Activated T-helper 17 cell treated with anti-CD3 and anti-CD28 coated beads, Interleukin-2, amount 50 U/mL, for 72 hours (primary cell): ENCODE measurements at regions not wholly inside any gene's neighbourhood (a gene's known extent, or its start where the extent isn't known, plus 50 kb on each side); places are given as distances from the start of the nearest gene placed in this dataset.

Experiments used
- ATAC-seq: fragments of 150-1000 bp; cut with Tn5 transposase; replicated peaks from 2 replicates; pipeline ENCODE4 v1.10.0; 2021; ENCODE audit warnings: mild to moderate bottlenecking, moderate library complexity
- H3K27ac Mint-ChIP-seq: one replicate; pipeline ENCODE4 v1.8.0; 2022; ENCODE audit warnings: mixed read lengths
- H3K27me3 Mint-ChIP-seq: one replicate; pipeline ENCODE4 v1.8.0; 2022; ENCODE audit warnings: mixed read lengths
- H3K36me3 Mint-ChIP-seq: one replicate; pipeline ENCODE4 v1.8.0; 2022; ENCODE audit warnings: low read depth, mild to moderate bottlenecking, mixed read lengths
- H3K4me1 Mint-ChIP-seq: one replicate; pipeline ENCODE4 v1.8.0; 2022; ENCODE audit warnings: mixed read lengths
- H3K4me3 Mint-ChIP-seq: one replicate; pipeline ENCODE4 v1.8.0; 2022; ENCODE audit warnings: mild to moderate bottlenecking, mixed read lengths
- H3K9me3 Mint-ChIP-seq: one replicate; pipeline ENCODE4 v1.8.0; 2022; ENCODE audit warnings: mixed read lengths

DNA sequence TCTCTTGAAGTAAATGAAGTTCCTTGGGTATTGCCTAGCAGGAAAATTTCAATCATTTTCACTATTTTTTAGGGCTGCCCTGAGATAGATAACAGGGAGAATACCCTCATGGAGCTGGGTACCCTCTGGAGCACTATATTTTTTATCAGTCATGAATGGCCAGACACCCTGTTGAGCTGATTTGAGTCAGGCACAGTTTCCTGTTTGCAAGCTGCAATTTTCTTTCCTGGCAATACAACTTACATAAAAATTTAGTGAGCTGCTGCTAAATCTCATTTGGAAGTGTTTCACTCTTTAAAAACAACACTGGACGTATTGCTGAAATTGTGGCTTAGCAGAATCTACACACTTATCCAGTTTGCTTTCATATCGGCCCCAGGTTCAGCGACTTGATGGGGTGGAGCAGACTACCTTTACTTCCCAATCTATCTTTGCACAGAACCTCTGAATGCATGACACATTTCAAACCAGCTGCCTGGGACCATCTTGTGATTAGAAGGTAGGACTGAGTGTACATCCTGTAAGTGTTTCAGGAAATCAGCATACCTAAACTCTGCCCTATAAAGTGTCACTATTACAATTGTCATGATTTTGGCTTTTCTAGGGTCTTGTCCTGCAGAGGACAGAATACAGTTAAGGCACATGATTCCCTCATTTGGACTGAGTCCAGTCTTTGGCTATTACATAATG is 125.7 kb upstream of the FAM3C start:
- no peak overlapping the region for H3K4me3 Mint-ChIP-seq
- H3K27me3 Mint-ChIP-seq, result no peaks in the 10 kb centered on the region
- H3K4me1 Mint-ChIP-seq, result no peaks in the 10 kb centered on the region
- H3K27ac Mint-ChIP-seq, result no peak overlapping the region
- H3K36me3 Mint-ChIP-seq, result no peaks in the 10 kb centered on the region
- no peaks in the 10 kb centered on the region for H3K9me3 Mint-ChIP-seq
- peak; percentile 33 for ATAC-seq

DNA sequence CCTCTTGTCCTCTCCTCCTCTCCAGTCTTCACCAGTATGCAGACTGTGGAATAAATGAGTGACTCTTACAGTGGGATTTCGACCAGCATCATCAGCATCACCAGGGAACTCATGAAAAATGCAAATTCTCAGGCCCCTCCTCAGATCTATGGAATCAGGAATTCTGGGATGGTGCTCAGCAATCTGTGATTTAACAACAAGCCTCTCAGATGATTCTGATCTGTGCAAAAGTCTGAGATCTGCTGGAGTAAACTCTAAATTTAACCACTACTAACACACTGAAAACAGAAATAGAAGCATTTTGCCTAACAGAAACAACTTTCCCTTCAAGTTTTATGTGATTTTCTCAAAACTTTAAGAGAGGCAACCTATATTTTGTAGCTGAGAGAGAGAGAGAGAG is 124.8 kb upstream of the FAM3C start:
- H3K4me1 Mint-ChIP-seq, result no peaks in the 10 kb centered on the region
- no peak for ATAC-seq
- H3K27ac Mint-ChIP-seq, result no peak overlapping the region

DNA sequence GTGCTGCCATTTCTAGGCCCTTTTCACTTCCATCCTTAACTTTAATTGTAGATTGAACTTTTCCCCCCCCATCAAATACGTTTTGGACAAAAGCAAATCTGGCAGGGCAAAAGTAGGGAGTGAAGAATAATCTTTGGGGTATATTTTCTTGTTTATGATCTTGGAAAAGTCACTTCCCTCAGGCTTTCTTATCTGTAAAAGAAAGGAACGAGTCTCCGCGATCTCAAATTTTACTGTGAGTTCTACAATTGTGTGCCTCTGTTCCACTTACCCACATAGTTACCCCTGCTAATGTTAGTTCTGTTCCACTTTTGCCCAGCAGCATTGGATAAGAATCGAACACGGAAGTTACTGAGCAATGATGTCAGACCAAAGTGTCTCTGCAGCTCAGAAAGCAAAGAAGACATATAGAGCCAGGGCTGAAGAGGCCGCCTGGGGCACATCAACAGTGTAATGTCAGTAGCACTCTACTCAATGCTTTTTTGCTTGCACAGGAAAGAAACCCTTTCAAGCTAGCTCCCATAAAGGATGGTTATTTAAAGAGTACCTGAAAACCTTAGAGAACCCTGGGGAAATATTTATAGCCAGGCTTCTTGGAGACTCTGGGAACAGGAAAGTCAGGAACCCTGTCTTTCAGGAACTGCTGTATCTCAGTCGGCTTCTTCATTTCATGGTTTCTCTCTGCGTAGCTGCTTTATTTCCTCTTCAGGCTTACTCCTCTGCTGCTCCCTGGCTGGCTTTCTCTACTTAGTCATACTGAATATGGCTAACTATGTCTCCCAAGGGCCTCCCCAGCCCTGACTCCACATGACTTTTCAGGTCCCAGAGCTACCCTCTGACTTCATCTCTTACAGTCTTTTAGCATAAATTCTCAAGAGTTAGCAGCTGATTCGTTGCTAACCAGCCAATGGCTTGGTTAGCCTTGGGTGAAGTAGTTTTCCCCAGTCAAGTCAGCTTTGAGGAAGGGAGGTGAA is 123.7 kb upstream of the FAM3C start:
- ATAC-seq, result peak; percentile 73

More for the DNA sequence above, 124.8 kb upstream of the FAM3C start:
- Mint-ChIP-seq H3K36me3 (no peaks in the 10 kb centered on the region), H3K27me3 (no peaks in the 10 kb centered on the region), H3K9me3 (no peaks in the 10 kb centered on the region), H3K4me3 (no peak overlapping the region)

DNA sequence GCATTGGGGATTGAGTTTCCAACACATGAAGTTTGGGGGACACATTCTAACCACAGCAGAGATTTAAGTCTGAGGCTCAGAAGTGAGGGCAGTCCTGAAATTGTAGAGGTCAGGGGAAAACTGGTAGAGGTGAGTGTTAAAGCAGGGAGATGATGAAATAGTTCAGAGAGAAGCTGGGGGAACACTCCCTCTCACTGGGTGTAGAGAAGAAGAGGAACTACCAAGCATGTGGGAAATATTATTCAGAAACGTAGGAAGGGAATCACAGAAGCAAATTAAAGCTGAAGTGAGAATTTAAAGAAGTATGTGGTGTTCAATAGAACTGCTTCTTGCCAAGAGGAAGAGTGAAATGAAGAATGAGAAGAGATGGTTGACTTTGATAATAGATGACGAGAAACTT is 121.5 kb upstream of the FAM3C start:
- H3K9me3 Mint-ChIP-seq, result no peaks in the 10 kb centered on the region
- no peak for ATAC-seq
- H3K27me3 Mint-ChIP-seq, result no peaks in the 10 kb centered on the region
- no peak overlapping the region for H3K27ac Mint-ChIP-seq
- no peak overlapping the region for H3K4me3 Mint-ChIP-seq
- H3K36me3 Mint-ChIP-seq, result no peaks in the 10 kb centered on the region
- no peaks in the 10 kb centered on the region for H3K4me1 Mint-ChIP-seq

More for the DNA sequence above, 123.7 kb upstream of the FAM3C start:
- Mint-ChIP-seq H3K9me3 (no peaks in the 10 kb centered on the region), H3K27me3 (no peaks in the 10 kb centered on the region), H3K4me1 (no peaks in the 10 kb centered on the region), H3K4me3 (no peak overlapping the region), H3K36me3 (no peaks in the 10 kb centered on the region), H3K27ac (no peak overlapping the region)

DNA sequence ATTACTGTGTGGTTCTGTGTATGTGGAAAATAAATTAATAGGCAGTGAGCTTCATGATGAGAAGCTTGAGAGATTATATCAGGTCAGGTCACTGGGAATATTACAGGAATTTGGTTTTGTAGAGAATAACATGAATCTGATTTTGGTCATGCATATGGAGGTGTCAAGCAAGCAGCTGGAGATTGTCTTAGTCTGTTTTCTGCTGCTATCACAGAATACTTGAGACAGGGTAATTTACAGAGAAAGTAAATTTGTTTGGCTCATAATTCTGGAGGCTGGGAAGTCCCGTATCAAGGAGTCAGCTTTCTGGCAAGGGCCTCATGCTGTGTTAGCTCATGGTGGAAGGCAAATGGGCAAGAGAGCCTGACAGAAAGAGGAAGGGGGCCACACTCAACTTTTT is 120.7 kb upstream of the FAM3C start:
- H3K4me3 Mint-ChIP-seq, result no peak overlapping the region
- H3K9me3 Mint-ChIP-seq, result peaks cover 3% of the 10 kb centered on the region
- ATAC-seq, result no peak
- no peaks in the 10 kb centered on the region for H3K36me3 Mint-ChIP-seq
- no peaks in the 10 kb centered on the region for H3K4me1 Mint-ChIP-seq
- no peak overlapping the region for H3K27ac Mint-ChIP-seq
- H3K27me3 Mint-ChIP-seq, result no peaks in the 10 kb centered on the region

DNA sequence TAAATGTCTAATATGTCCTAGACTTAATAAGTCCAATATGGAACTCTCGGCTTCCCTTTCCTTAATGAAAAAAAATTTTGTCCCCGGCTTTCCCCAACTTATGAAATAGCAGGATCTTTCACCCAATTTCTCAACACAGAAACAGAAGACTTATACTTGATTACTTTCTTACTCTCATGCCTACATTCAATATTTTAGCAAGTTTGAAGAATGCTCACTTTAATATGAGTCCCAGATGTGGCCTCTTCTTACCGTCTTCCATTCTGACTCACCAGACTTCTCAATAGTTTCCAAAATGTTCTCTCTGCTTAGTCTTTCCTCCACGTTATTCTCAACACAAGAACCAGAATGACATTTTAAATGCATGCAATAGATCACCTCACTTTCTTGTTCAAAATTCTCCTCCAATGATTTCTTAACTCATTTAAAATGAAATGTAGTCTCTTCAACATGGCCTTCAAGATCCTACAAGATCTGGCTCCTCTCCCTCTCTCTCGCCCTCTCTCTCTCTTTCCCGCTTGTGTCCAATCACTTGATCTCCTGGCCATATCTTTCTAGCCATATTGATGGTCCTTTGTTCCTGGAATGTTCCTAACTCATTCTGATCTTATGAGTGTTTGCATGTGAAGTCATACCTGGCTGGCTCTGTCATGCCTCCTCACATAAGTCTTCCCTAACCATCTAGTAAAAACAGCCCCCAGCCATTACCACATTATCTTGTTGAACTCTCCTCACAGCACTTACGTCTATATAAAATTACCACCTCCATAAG is 119.7 kb upstream of the FAM3C start:
- Mint-ChIP-seq H3K4me1 (no peaks in the 10 kb centered on the region), H3K27ac (no peak overlapping the region), H3K9me3 (peaks cover 3% of the 10 kb centered on the region), H3K4me3 (no peak overlapping the region), H3K36me3 (no peaks in the 10 kb centered on the region), H3K27me3 (no peaks in the 10 kb centered on the region)
- peak; percentile 39 for ATAC-seq

DNA sequence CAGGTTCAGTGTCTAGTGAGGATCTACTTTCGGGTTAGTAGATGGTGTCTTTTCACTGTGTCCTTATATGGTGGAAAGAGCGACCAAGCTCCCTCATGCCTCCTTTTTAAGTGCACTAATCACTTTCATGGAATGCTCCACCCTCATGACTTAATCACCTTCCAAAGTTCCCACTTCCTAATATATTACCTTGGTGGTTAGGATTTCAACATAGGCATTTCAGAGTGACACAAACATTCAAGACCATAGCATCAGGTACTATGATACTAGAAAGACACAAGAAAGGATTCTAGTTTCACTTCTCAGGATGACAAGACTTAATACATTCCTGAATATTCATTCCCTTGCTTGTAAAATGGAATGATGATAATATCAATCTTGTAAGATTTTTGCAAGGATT is 119.1 kb upstream of the FAM3C start:
- no peak for ATAC-seq
- H3K27ac Mint-ChIP-seq, result no peak overlapping the region
- no peaks in the 10 kb centered on the region for H3K36me3 Mint-ChIP-seq
- H3K9me3 Mint-ChIP-seq, result peaks cover 6% of the 10 kb centered on the region
- no peaks in the 10 kb centered on the region for H3K27me3 Mint-ChIP-seq
- no peak overlapping the region for H3K4me3 Mint-ChIP-seq
- H3K4me1 Mint-ChIP-seq, result no peaks in the 10 kb centered on the region

DNA sequence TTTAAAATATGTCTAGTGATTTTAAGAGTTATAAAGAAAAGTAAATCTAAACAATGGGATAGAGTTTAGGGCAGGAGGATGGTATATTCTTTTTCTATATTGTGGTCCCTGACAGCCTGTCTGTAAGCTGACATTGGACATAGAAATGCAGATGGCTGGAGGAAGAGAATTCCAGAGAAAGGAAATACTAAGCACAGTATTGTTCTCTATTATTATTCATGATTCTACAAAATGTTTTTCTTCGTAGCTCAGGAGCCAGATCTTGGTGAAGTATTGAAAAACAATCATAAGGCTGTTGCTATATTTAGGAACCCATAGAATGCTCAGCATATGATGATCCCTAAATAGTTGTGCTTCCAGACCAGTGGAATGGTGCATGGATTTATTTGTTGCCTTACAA is 117.0 kb upstream of the FAM3C start:
- no peak for ATAC-seq
- H3K4me3 Mint-ChIP-seq, result no peak overlapping the region
- H3K27ac Mint-ChIP-seq, result no peak overlapping the region
- no peaks in the 10 kb centered on the region for H3K36me3 Mint-ChIP-seq
- H3K27me3 Mint-ChIP-seq, result peaks cover 4% of the 10 kb centered on the region
- peaks cover 8% of the 10 kb centered on the region for H3K9me3 Mint-ChIP-seq
- H3K4me1 Mint-ChIP-seq, result no peaks in the 10 kb centered on the region

DNA sequence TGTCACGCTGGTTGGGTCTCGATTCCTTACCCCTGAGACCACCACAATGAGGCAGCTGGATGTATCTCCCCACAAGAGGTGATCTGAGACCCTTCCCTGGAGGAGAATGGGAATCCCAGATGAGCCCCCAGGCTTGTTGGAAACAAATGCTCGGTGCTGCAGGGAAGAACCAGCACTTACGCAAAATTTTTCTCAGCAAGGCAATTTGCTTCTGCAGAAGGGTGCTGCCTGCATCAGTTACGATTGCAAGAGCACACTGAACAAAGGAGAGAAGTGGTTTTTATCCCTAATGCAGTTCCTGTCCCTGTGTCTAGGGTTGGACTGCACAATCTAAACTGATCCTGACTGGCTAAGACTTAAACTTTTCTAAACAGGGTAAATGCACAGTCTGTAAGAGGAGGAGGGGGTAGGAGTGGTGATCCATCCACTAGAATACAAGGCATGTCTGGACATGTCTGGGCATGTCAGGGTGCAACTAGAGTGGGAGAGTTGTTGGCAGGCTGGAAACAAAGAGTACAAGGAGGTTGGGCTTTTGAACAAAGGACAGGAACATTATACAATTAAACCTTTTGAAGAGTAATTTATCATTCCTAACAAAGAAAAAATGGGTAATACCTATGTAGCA is 114.9 kb upstream of the FAM3C start:
- ATAC-seq, result peak; percentile 12
- peak overlapping the region; percentile 34 for H3K4me3 Mint-ChIP-seq
- H3K4me1 Mint-ChIP-seq, result no peaks in the 10 kb centered on the region
- H3K27me3 Mint-ChIP-seq, result peaks cover 4% of the 10 kb centered on the region
- H3K27ac Mint-ChIP-seq, result peak overlapping the region; percentile 21
- H3K36me3 Mint-ChIP-seq, result no peaks in the 10 kb centered on the region
- H3K9me3 Mint-ChIP-seq, result peaks cover 12% of the 10 kb centered on the region

DNA sequence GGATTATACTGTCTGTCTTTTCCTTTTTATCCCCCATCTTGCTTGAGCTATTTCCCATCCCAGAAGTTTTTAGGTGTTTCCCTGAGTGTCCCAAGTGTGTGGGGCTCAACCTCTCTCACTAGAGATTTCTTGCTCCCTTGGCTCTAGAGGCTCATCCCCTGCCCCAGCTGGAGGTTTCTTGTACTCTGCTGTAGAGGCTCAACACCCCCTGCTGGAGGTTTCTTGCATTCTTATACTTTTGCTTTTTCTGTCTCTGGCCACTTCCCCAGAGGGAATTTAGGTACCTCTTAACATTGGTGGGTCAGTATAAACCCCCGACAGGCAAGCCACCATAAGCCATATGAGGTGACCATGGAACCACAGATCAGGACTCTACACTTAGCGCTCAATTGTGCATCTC is 114.2 kb upstream of the FAM3C start:
- Mint-ChIP-seq H3K27ac (no peak overlapping the region), H3K36me3 (no peaks in the 10 kb centered on the region), H3K9me3 (peaks cover 18% of the 10 kb centered on the region), H3K4me3 (peak overlapping the region; percentile 34), H3K27me3 (peaks cover 4% of the 10 kb centered on the region), H3K4me1 (no peaks in the 10 kb centered on the region)
- ATAC-seq, result peak; percentile 24

DNA sequence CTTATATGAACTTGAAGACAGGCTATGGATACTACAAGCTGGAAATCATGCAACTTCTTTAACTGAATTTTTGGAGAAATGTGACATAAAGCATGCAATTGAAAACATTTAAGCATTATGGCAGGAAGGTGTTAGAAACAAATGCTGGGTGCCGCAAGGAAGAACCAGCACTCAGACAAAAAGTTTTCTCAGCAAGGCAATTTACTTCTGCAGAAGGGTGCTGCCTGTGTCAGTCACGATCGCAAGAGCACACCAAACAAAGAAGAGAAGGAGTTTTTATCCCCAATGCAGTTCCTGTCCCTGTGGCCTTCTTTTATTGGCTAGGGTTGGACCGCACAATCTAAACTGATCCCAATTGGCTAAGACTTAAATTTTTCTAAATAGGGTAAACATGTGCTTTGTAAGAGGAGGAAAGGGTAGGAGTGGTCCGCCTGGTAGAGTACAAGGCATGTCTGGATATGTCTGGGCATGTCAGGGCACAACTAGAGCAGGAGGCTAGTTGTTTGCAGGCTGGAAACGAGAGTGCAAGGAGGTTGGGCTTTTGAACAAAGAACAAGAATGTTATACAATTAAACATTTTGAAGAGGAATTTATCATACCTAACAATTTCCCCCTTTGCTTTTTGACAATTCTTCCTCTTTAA is 109.6 kb upstream of the FAM3C start:
- Mint-ChIP-seq H3K27me3 (peaks cover 9% of the 10 kb centered on the region), H3K4me1 (no peaks in the 10 kb centered on the region), H3K36me3 (no peaks in the 10 kb centered on the region), H3K4me3 (no peak overlapping the region), H3K9me3 (peaks cover 21% of the 10 kb centered on the region), H3K27ac (no peak overlapping the region)
- no peak for ATAC-seq

DNA sequence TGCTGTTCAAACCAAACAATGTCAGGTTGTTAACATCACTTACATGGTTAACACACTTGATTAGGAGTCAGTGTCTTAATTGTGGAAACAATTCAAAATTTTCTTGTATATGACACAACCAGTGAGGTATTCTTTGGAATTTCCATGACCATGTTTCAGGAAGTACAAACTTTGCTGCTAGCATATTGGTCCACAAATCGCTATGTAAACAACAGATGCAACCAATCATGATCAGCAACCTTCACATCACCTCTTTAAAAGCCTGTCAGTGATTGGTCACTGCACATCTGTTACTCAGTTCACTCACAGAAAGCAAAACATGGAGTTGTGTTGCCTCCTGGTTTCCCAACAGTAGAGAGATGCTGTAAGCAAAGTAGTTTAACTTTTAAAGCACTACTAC is 108.9 kb upstream of the FAM3C start:
- no peaks in the 10 kb centered on the region for H3K36me3 Mint-ChIP-seq
- H3K27me3 Mint-ChIP-seq, result peaks cover 9% of the 10 kb centered on the region
- H3K4me3 Mint-ChIP-seq, result no peak overlapping the region
- H3K4me1 Mint-ChIP-seq, result no peaks in the 10 kb centered on the region
- H3K9me3 Mint-ChIP-seq, result peaks cover 15% of the 10 kb centered on the region
- no peak for ATAC-seq
- H3K27ac Mint-ChIP-seq, result peak overlapping the region; percentile 36

DNA sequence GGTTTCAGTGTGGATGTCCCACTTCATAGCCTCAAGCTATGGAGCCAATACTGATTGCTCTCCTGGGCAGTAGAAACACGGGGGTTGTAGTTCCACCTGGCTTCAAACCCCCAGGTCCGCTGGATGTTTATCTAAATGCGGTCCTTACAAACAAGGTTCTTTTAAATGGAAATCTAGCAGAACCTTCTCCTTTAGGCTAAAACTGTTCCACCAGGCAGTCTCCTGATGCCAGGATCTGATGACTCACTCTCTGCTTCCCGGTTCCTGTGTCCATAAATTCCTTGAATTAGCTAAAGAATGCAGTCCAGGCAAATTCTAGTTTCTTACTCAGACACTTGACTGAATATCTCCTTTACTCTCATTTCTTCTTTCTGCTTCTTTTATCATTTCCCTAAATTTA is 108.4 kb upstream of the FAM3C start:
- Mint-ChIP-seq H3K27ac (peak overlapping the region; percentile 36), H3K4me1 (no peaks in the 10 kb centered on the region), H3K27me3 (peaks cover 6% of the 10 kb centered on the region), H3K4me3 (no peak overlapping the region), H3K9me3 (peaks cover 15% of the 10 kb centered on the region), H3K36me3 (peaks cover 5% of the 10 kb centered on the region)
- ATAC-seq, result no peak

DNA sequence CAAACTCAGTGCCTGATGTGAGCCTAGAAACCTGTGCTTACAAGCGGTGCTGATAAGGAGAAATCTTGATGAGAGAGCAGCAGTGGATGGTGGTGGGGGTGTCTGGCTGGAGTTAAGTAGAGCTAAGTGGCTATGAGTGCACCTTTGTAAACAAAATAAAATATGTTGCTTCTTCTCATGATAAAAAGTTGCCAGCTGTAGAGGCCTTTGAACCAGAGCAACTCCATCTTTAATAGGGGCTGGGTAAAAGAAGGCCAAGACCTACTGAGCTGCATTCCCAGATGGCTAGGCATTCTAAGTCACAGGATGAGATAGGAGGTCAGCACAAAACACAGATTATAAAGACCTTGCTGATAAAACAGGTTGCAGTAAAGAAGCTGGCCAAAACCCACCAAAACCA is 107.6 kb upstream of the FAM3C start:
- H3K9me3 Mint-ChIP-seq, result peaks cover 15% of the 10 kb centered on the region
- H3K36me3 Mint-ChIP-seq, result peaks cover 7% of the 10 kb centered on the region
- no peak overlapping the region for H3K4me3 Mint-ChIP-seq
- ATAC-seq, result no peak
- no peak overlapping the region for H3K27ac Mint-ChIP-seq
- H3K4me1 Mint-ChIP-seq, result no peaks in the 10 kb centered on the region
- peaks cover 5% of the 10 kb centered on the region for H3K27me3 Mint-ChIP-seq
